HepG2 (cell line): ENCODE measurements at regions not wholly inside any gene's neighbourhood (a gene's known extent, or its start where the extent isn't known, plus 50 kb on each side); places are given as distances from the start of the nearest gene placed in this dataset.
A peak's percentile ranks its signal among the peaks of the same experiment; 100 is the strongest.

Source experiments
- BCL3 ChIP-seq: sonication (generic); formaldehyde crosslinking; IDR thresholded peaks from 2 replicates; pipeline ENCODE4 v1.5.1; 2020; ENCODE audit warnings: mild to moderate bottlenecking, missing genetic modification reagents, moderate library complexity
- CCDC6 ChIP-seq: sonication (generic); formaldehyde crosslinking; IDR thresholded peaks from 2 replicates; pipeline ENCODE4 v1.8.1; 2022; ENCODE audit warnings: mild to moderate bottlenecking, missing genetic modification reagents, moderate library complexity
- CTCF ChIP-seq: sonication (generic); formaldehyde crosslinking; IDR thresholded peaks from 2 replicates; pipeline ENCODE4 v1.5.0; 2020; ENCODE audit warnings: mild to moderate bottlenecking, missing genetic modification reagents, moderate library complexity
- GPN1 ChIP-seq: sonication (generic); formaldehyde crosslinking; IDR thresholded peaks from 2 replicates; pipeline ENCODE4 v1.5.1; 2020; ENCODE audit warnings: missing genetic modification reagents, borderline replicate concordance
- HMGXB4 ChIP-seq, 2 experiments: sonication (generic) in 1 of 2; formaldehyde crosslinking in 1 of 2; IDR thresholded peaks; 2 replicates each; pipeline versions ENCODE4 v1.4.0 to v1.6.1; 2018 to 2020; ENCODE audit warnings: missing genetic modification reagents in 2 of 2, borderline replicate concordance in 1 of 2, low read depth in 1 of 2, mild to moderate bottlenecking in 1 of 2, missing biosample characterization in 1 of 2
- KAT7 ChIP-seq: IDR thresholded peaks from 2 replicates; pipeline ENCODE4 v1.6.1; 2018; ENCODE audit warnings: borderline replicate concordance, missing compliant biosample characterization
- KAT8 ChIP-seq: IDR thresholded peaks from 2 replicates; pipeline ENCODE4 v1.6.1; 2016; ENCODE audit warnings: missing genetic modification reagents, missing compliant biosample characterization
- MAFK ChIP-seq, 2 experiments: IDR thresholded peaks in 1 of 2; conservative IDR thresholded peaks in 1 of 2; 2 replicates each; pipeline ENCODE4 v1.6.1; 2011; ENCODE audit warnings: improper control_type of control experiment in 2 of 2, low read length in 2 of 2
- MLX ChIP-seq: IDR thresholded peaks from 2 replicates; pipeline ENCODE4 v1.6.1; 2016
- MYPOP ChIP-seq: sonication (generic); formaldehyde crosslinking; IDR thresholded peaks from 2 replicates; pipeline ENCODE4 v1.8.1; 2023; ENCODE audit warnings: mild to moderate bottlenecking, moderate library complexity, missing genetic modification reagents
- NR2C2 ChIP-seq: sonication (generic); formaldehyde crosslinking; IDR thresholded peaks from 2 replicates; pipeline ENCODE4 v1.4.0; 2020; ENCODE audit warnings: missing genetic modification reagents, mild to moderate bottlenecking, moderate library complexity, borderline replicate concordance
- SAP130 ChIP-seq: IDR thresholded peaks from 2 replicates; pipeline ENCODE4 v1.6.1; 2016; ENCODE audit warnings: low read depth
- ZBTB34 ChIP-seq: sonication (generic); formaldehyde crosslinking; IDR thresholded peaks from 2 replicates; pipeline ENCODE4 v1.8.0; 2022; ENCODE audit warnings: mild to moderate bottlenecking, missing genetic modification reagents
- ZMYM4 ChIP-seq: sonication (generic); formaldehyde crosslinking; IDR thresholded peaks from 2 replicates; pipeline ENCODE4 v1.8.1; 2023; ENCODE audit warnings: mild to moderate bottlenecking, missing genetic modification reagents
- ZNF317 ChIP-seq: sonication (generic); formaldehyde crosslinking; IDR thresholded peaks from 2 replicates; pipeline ENCODE4 v1.5.0; 2020; ENCODE audit warnings: mild to moderate bottlenecking, missing genetic modification reagents
- ZNF362 ChIP-seq: sonication (generic); formaldehyde crosslinking; IDR thresholded peaks from 2 replicates; pipeline ENCODE4 v1.4.0; 2020; ENCODE audit warnings: missing genetic modification reagents, mild to moderate bottlenecking, borderline replicate concordance
- ZNF607 ChIP-seq: sonication (generic); formaldehyde crosslinking; IDR thresholded peaks from 2 replicates; pipeline ENCODE4 v1.5.1; 2020; ENCODE audit warnings: missing genetic modification reagents, mild to moderate bottlenecking, borderline replicate concordance
- ZNF619 ChIP-seq: sonication (generic); formaldehyde crosslinking; IDR thresholded peaks from 2 replicates; pipeline ENCODE4 v1.4.0; 2020; ENCODE audit warnings: mild to moderate bottlenecking, missing genetic modification reagents

GRCh38 chr6:156686301-156686994, 90.7 kb upstream of the ARID1B start (continued):
- TF ChIP-seq MLX (CRISPR knock-in tag) = 0 out of 2 replicates have a peak, but pooled peaks have one; percentile 13
- no peak; the same call in none of the 2 replicates for TF ChIP-seq KAT7 (CRISPR knock-in tag)
- peak; percentile 6; the same call in 1 of the 2 replicates for TF ChIP-seq ZNF317 (CRISPR knock-in tag)
- peak; percentile 70 for TF ChIP-seq SAP130 (CRISPR knock-in tag)
- TF ChIP-seq MAFK (conservative IDR thresholded peaks at IDR 0.05 in 1 of 2, IDR thresholded peaks at IDR 0.05 in 1 of 2; ENCODE audit: low read length in 2 of 2) = 0 out of 4 replicates have a peak, but pooled peaks of 1 of the 2 experiments have one; percentile 0
- 0 out of 2 replicates have a peak, but pooled peaks have one; percentile 15 for TF ChIP-seq CCDC6 (CRISPR knock-in tag)
- TF ChIP-seq ZNF619 (CRISPR knock-in tag) = 0 out of 2 replicates have a peak, but pooled peaks have one; percentile 41
- TF ChIP-seq BCL3 (CRISPR knock-in tag) = no peak
- TF ChIP-seq ZBTB34 = 0 out of 2 replicates have a peak, but pooled peaks have one; percentile 10
- 0 out of 2 replicates have a peak, but pooled peaks have one; percentile 6 for TF ChIP-seq ZNF362 (CRISPR knock-in tag)
- TF ChIP-seq ZMYM4 (CRISPR knock-in tag) = 0 out of 2 replicates have a peak, but pooled peaks have one; percentile 0
- TF ChIP-seq NR2C2 (CRISPR knock-in tag) = peak; percentile 3; the same call in 1 of the 2 replicates
- 0 out of 2 replicates have a peak, but pooled peaks have one; percentile 6 for TF ChIP-seq ZNF607 (CRISPR knock-in tag)
- TF ChIP-seq HMGXB4 (CRISPR knock-in tag; IDR thresholded peaks at IDR 0.05; ENCODE audit: borderline replicate concordance in 1 of 2, low read depth in 1 of 2) = peak; percentile 50 to 71; a peak in 3 of 4 replicates
- peak; percentile 31 for TF ChIP-seq CTCF
- TF ChIP-seq MYPOP (CRISPR knock-in tag) = 0 out of 2 replicates have a peak, but pooled peaks have one; percentile 3
- 0 out of 2 replicates have a peak, but pooled peaks have one; percentile 3 for TF ChIP-seq KAT8
- no peak for TF ChIP-seq GPN1 (CRISPR knock-in tag)
